Activated CD8-positive, alpha-beta T cell treated with anti-CD3 and anti-CD28 coated beads, Interleukin-2, amount 10 ng/mL, durations not matched to agents 7 days and 5 days (primary cell): ENCODE measurements at regions not wholly inside any gene's neighbourhood (a gene's known extent, or its start where the extent isn't known, plus 50 kb on each side); places are given as distances from the start of the nearest gene placed in this dataset.
A peak's percentile ranks its signal among the peaks of the same experiment; 100 is the strongest.

Experiments
- ATAC-seq: fragments of 150-1000 bp; cut with Tn5 transposase; one replicate; pipeline ENCODE4 v1.10.0; 2021; ENCODE audit warnings: moderate library complexity
- CTCF ChIA-PET: fragments of 350-600 bp; sonication (Branson Sonifier 250); formaldehyde crosslinking; loops from one replicate; lab custom pipeline; 2021; ENCODE audit warnings: antibody characterized with exemption; lab: Charles Lee
- POLR2A ChIA-PET: fragments of 350-600 bp; sonication (Branson Sonifier 250); formaldehyde crosslinking; loops from one replicate; lab custom pipeline; 2021; ENCODE audit warnings: antibody characterized with exemption; lab: Charles Lee
- DNase-seq: peaks from one replicate; pipeline ENCODE4 v3.0.0-alpha.2; 2020
- H3K27ac Mint-ChIP-seq: one replicate; pipeline ENCODE4 v1.8.0; 2021; ENCODE audit warnings: mild to moderate bottlenecking, mixed read lengths
- H3K27me3 Mint-ChIP-seq: one replicate; pipeline ENCODE4 v1.8.0; 2021; ENCODE audit warnings: low read depth, mixed read lengths
- H3K36me3 Mint-ChIP-seq: one replicate; pipeline ENCODE4 v1.8.0; 2021; ENCODE audit warnings: low read depth, mixed read lengths
- H3K4me1 Mint-ChIP-seq: one replicate; pipeline ENCODE4 v1.8.0; 2021; ENCODE audit warnings: low read depth, mixed read lengths
- H3K4me3 Mint-ChIP-seq: one replicate; pipeline ENCODE4 v1.8.0; 2021; ENCODE audit warnings: mild to moderate bottlenecking, mixed read lengths
- H3K9me3 Mint-ChIP-seq: one replicate; pipeline ENCODE4 v1.8.0; 2022; ENCODE audit warnings: mixed read lengths; ENCODE audit not compliant: insufficient read depth

- no peak overlapping the region for H3K27ac Mint-ChIP-seq
- DNase-seq (no peak), ATAC-seq (no peak)
- H3K4me1 Mint-ChIP-seq = peaks cover 46% of the 10 kb centered on the region
- H3K36me3 Mint-ChIP-seq = peaks cover 6% of the 10 kb centered on the region
- POLR2A ChIA-PET = no interaction called here
- H3K9me3 Mint-ChIP-seq = no peaks in the 10 kb centered on the region
- CTCF ChIA-PET = interaction anchor here (1.3 kb wide), 1 partner anchor 48 kb away, joined by 3 read pairs; no protein-coding TSS in a partner anchor
- no peak overlapping the region for H3K4me3 Mint-ChIP-seq
- peaks cover 2% of the 10 kb centered on the region for H3K27me3 Mint-ChIP-seq
These were observed 57.1 kb upstream of the PPP2R5A start for GRCh38 chr1:212228076-212228475.

- Mint-ChIP-seq H3K27me3 (peaks cover 2% of the 10 kb centered on the region), H3K27ac (no peak overlapping the region), H3K36me3 (peaks cover 6% of the 10 kb centered on the region), H3K4me1 (peaks cover 51% of the 10 kb centered on the region), H3K9me3 (no peaks in the 10 kb centered on the region), H3K4me3 (no peak overlapping the region)
- DNase-seq = no peak
- ATAC-seq = no peak
- POLR2A ChIA-PET = no interaction called here
- CTCF ChIA-PET = interaction anchor here (1.3 kb wide), 1 partner anchor 49 kb away, joined by 3 read pairs; no protein-coding TSS in a partner anchor
These were observed 56.6 kb upstream of the PPP2R5A start for GRCh38 chr1:212228591-212229119.

- Mint-ChIP-seq H3K27me3 (peaks cover 2% of the 10 kb centered on the region), H3K27ac (no peak overlapping the region), H3K36me3 (peaks cover 6% of the 10 kb centered on the region), H3K9me3 (no peaks in the 10 kb centered on the region), H3K4me3 (no peak overlapping the region), H3K4me1 (peaks cover 52% of the 10 kb centered on the region)
- ATAC-seq = no peak
- no peak for DNase-seq
- CTCF ChIA-PET = no interaction called here
- POLR2A ChIA-PET = no interaction called here
These were observed 55.6 kb upstream of the PPP2R5A start for GRCh38 chr1:212229654-212230053.

- CTCF ChIA-PET = no interaction called here
- no peak overlapping the region for H3K4me3 Mint-ChIP-seq
- no peak for DNase-seq
- POLR2A ChIA-PET = no interaction called here
- peaks cover 2% of the 10 kb centered on the region for H3K27me3 Mint-ChIP-seq
- ATAC-seq = no peak
- peaks cover 6% of the 10 kb centered on the region for H3K36me3 Mint-ChIP-seq
- H3K27ac Mint-ChIP-seq = no peak overlapping the region
- no peaks in the 10 kb centered on the region for H3K9me3 Mint-ChIP-seq
- H3K4me1 Mint-ChIP-seq = peaks cover 50% of the 10 kb centered on the region
These were observed 54.9 kb upstream of the PPP2R5A start for GRCh38 chr1:212230329-212230728.

- no peak for DNase-seq
- no peak overlapping the region for H3K4me3 Mint-ChIP-seq
- ChIA-PET CTCF (interaction anchor here (2.0 kb wide), 1 partner anchor 55 kb away, joined by 5 read pairs; no protein-coding TSS in a partner anchor), POLR2A (interaction anchor here (1.0 kb wide), 1 partner anchor 55 kb away, joined by 3 read pairs; the partner anchor contains the start of gene PPP2R5A)
- peaks cover 6% of the 10 kb centered on the region for H3K36me3 Mint-ChIP-seq
- no peaks in the 10 kb centered on the region for H3K9me3 Mint-ChIP-seq
- ATAC-seq = no peak
- H3K4me1 Mint-ChIP-seq = peaks cover 41% of the 10 kb centered on the region
- H3K27ac Mint-ChIP-seq = no peak overlapping the region
- peaks cover 2% of the 10 kb centered on the region for H3K27me3 Mint-ChIP-seq
These were observed 53.8 kb upstream of the PPP2R5A start for GRCh38 chr1:212231372-212231771.

- H3K27ac Mint-ChIP-seq = no peak overlapping the region
- H3K36me3 Mint-ChIP-seq = peaks cover 6% of the 10 kb centered on the region
- ChIA-PET CTCF (interaction anchor here (2.0 kb wide), 1 partner anchor 54 kb away, joined by 5 read pairs; no protein-coding TSS in a partner anchor), POLR2A (interaction anchor here (1.0 kb wide), 1 partner anchor 54 kb away, joined by 3 read pairs; the partner anchor contains the start of gene PPP2R5A)
- peaks cover 2% of the 10 kb centered on the region for H3K27me3 Mint-ChIP-seq
- ATAC-seq (no peak), DNase-seq (no peak)
- H3K4me3 Mint-ChIP-seq = no peak overlapping the region
- no peaks in the 10 kb centered on the region for H3K9me3 Mint-ChIP-seq
- H3K4me1 Mint-ChIP-seq = peaks cover 37% of the 10 kb centered on the region
These were observed 53.1 kb upstream of the PPP2R5A start for GRCh38 chr1:212232090-212232489.

GRCh38 chr1:212233321-212233720 is 51.9 kb upstream of the PPP2R5A start:
- Mint-ChIP-seq H3K4me1 (peaks cover 38% of the 10 kb centered on the region), H3K27me3 (peaks cover 2% of the 10 kb centered on the region), H3K9me3 (no peaks in the 10 kb centered on the region), H3K4me3 (no peak overlapping the region), H3K36me3 (peaks cover 6% of the 10 kb centered on the region), H3K27ac (no peak overlapping the region)
- ChIA-PET CTCF (interaction anchor here (0.8 to 2.0 kb wide), 2 partner anchors 24 to 53 kb away, joined by 3 to 5 read pairs; no protein-coding TSS in a partner anchor), POLR2A (no interaction called here)
- DNase-seq (no peak), ATAC-seq (no peak)

GRCh38 chr1:212234431-212235395 is 50.5 kb upstream of the PPP2R5A start:
- H3K4me3 Mint-ChIP-seq = no peak overlapping the region
- H3K4me1 Mint-ChIP-seq = peaks cover 38% of the 10 kb centered on the region
- POLR2A ChIA-PET = interaction anchor here (1.0 kb wide), 1 partner anchor 22 kb away, joined by 3 read pairs; no protein-coding TSS in a partner anchor
- DNase-seq (peak; percentile 44), ATAC-seq (peak; percentile 82)
- H3K36me3 Mint-ChIP-seq = peaks cover 6% of the 10 kb centered on the region
- no peaks in the 10 kb centered on the region for H3K9me3 Mint-ChIP-seq
- CTCF ChIA-PET = interaction anchor here (1.1 to 1.7 kb wide), 4 partner anchors 9 to 200 kb away, joined by 3 to 4 read pairs (median 3); partner anchors contain the start of genes DTL and INTS7
- H3K27ac Mint-ChIP-seq = peak overlapping the region; percentile 46
- H3K27me3 Mint-ChIP-seq = no peaks in the 10 kb centered on the region
